SK-N-MC (cell line): ENCODE measurements at regions not wholly inside any gene's neighbourhood (a gene's known extent, or its start where the extent isn't known, plus 50 kb on each side); places are given as distances from the start of the nearest gene placed in this dataset.
"Not testable (repeated sequence)": the region's sequence is repeated elsewhere in the genome, so short reads cannot be mapped to it uniquely, and the experiment has no call there.

Source experiments
- DNase-seq: peaks from one replicate; pipeline ENCODE4 v3.0.0-alpha.2; 2011; ENCODE audit warnings: low read depth, low spot score
- H3K27ac ChIP-seq: fragments of 200-600 bp; sonication (generic); 2 replicates; pipeline ENCODE4 v1.5.1; 2016; ENCODE audit warnings: mixed run types
- H3K36me3 ChIP-seq: fragments of 200-600 bp; sonication (generic); 2 replicates; pipeline ENCODE4 v1.6.1; 2017; ENCODE audit warnings: antibody characterized with exemption, low read length, mixed read lengths; ENCODE audit not compliant: insufficient read depth
- H3K4me3 ChIP-seq: fragments of 200-600 bp; sonication (generic); 2 replicates; pipeline ENCODE4 v1.5.1; 2016
- H3K9ac ChIP-seq: fragments of 200-600 bp; sonication (generic); 2 replicates; pipeline ENCODE4 v1.8.0; 2017; ENCODE audit warnings: mixed run types, mixed read lengths; ENCODE audit not compliant: insufficient read length
- H3K9me3 ChIP-seq: fragments of 200-600 bp; sonication (generic); 2 replicates; pipeline ENCODE4 v1.6.1; 2017; ENCODE audit warnings: low read depth, mild to moderate bottlenecking, antibody characterized with exemption, low read length, moderate library complexity, mixed read lengths
- EZH2 ChIP-seq: fragments of 200-600 bp; sonication (generic); IDR thresholded peaks from one replicate; pipeline ENCODE4 v1.6.1; 2017; ENCODE audit warnings: antibody characterized with exemption
- FOXP2 ChIP-seq: optimal IDR thresholded peaks from 2 replicates; pipeline ENCODE3; 2011; ENCODE audit warnings: mild to moderate bottlenecking, moderate library complexity; ENCODE audit not compliant: insufficient read depth; ENCODE audit errors: extremely low read length, control extremely low read depth
- POLR2AphosphoS5 ChIP-seq: IDR thresholded peaks from 2 replicates; pipeline ENCODE4 v1.6.1; 2012; ENCODE audit warnings: mild to moderate bottlenecking, low read depth, low read length, borderline replicate concordance

DNA sequence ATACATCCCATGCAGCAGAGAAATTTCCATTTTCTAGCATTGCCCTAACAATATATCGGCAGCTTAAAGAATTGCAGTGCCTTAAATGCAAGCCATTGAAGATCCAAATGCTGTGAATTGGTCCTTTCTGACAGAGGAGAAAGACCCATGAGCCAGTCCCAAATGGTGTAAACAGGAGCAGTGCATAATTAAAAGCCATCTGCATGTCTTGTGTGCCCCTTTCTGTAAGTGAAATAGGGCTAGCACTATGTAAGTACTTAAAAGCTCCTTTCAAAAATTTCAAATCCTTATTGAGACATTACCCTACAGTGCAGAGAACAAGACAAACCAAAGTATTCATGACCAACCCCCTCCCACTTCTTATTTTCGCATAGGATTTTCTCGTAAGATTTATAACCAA, 108.7 kb upstream of the LCORL start:
- TF ChIP-seq POLR2AphosphoS5 (no peak), EZH2 (no peak), FOXP2 (no peak)
- Histone ChIP-seq H3K4me3 (no peak overlapping the region), H3K36me3 (no peaks in the 10 kb centered on the region), H3K27ac (no peak overlapping the region), H3K9me3 (no peaks in the 10 kb centered on the region), H3K9ac (no peak overlapping the region)
- DNase-seq = no peak

DNA sequence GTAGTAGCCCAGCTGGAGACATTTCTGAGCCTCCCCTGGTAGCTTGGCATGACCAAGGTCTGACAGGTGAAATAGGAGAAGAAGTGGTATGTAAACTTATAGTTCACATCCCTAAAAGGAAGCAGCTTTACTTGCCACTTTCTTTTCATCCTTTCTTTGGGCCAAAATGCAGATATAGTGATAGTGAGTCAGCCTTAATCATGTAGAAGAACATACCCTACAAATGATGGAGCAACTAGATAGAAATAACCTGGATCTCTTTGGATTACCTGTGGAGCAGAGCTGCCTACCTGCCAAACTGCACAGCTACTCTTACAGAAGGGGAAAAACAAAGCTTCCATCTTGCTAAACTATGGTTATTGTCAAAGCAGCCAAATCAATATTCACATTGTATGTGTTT, 106.7 kb upstream of the LCORL start:
- H3K4me3 ChIP-seq = no peak overlapping the region
- no peaks in the 10 kb centered on the region for H3K9me3 ChIP-seq
- TF ChIP-seq EZH2 = no peak
- no peak for TF ChIP-seq POLR2AphosphoS5
- no peak for TF ChIP-seq FOXP2
- H3K9ac ChIP-seq = no peak overlapping the region
- DNase-seq = no peak
- no peak overlapping the region for H3K27ac ChIP-seq
- H3K36me3 ChIP-seq = no peaks in the 10 kb centered on the region

DNA sequence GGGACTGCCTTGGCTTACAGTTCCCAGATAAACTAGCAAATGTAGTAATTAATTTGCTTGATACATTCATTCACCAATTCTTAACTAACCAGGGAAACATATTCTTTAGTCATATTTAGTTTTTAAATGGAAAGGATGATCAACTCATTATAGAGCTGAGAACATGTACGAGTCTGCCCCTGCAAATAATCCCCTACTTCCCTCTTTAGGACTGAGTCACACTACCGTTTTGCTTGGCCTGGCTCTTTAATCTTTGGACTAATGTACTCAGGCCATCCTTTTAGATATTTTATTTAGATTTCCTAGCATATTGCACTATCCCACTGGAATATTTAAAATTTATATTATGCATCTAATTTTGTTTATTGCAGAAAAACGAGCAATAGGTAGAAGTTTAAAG, 105.5 kb upstream of the LCORL start:
- Histone ChIP-seq H3K9me3 (no peaks in the 10 kb centered on the region), H3K36me3 (no peaks in the 10 kb centered on the region), H3K9ac (no peak overlapping the region), H3K27ac (no peak overlapping the region), H3K4me3 (no peak overlapping the region)
- no peak for TF ChIP-seq FOXP2
- no peak for TF ChIP-seq EZH2
- no peak for TF ChIP-seq POLR2AphosphoS5
- DNase-seq = no peak

DNA sequence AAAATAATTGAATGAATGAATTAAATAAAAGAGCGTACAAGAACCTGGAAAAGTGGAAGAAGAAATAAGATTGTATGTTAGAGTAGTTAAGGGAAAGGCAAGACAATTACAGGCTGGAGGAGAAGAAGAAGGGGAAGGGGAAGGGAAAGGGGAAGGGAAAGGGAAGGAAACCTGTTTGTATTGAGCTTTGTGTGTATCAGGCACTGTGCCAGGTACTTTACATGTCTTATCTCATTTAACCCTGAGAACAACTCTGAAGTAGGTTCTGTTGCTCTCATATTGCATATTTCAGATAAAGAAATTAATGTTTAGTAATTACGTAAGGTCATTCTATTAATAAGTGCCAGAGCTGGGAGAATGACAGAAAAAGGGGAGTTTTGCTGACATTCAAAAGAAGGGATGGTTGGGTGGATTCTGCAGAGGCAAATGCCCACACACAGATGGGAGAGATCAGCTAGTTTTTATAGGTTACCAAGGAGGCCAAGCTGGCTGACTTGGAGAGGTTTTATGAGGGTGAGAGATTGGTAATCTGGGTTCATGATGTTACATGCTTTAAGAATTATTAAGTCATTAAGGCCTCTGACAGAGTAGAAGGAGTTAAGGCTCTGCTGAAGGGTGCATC, 92.3 kb upstream of the LCORL start:
- Histone ChIP-seq H3K27ac (no peak overlapping the region), H3K9ac (no peak overlapping the region), H3K9me3 (no peaks in the 10 kb centered on the region), H3K4me3 (no peak overlapping the region), H3K36me3 (no peaks in the 10 kb centered on the region)
- TF ChIP-seq POLR2AphosphoS5 (no peak), FOXP2 (no peak), EZH2 (no peak)
- no peak for DNase-seq

DNA sequence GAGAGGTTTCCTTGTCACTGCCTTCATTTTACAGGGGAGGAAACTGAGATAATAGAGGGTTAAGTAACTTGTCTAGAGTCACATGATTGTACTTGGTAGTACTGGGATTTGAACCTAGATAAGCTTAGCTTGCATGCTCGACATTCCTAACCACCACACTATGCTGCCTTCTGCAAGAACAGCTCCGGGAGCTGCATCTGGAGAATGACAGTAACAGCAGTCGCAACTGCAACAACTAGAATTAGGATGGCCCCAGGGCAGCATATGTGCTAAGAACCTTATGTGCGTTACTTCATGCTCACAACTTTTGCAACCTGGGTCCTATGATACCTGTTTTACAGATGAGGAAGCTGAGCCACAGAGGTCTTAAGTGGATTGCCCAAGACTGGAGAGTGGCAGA, 89.5 kb upstream of the LCORL start:
- Histone ChIP-seq H3K4me3 (no peak overlapping the region), H3K27ac (no peak overlapping the region), H3K9me3 (no peaks in the 10 kb centered on the region), H3K36me3 (no peaks in the 10 kb centered on the region), H3K9ac (no peak overlapping the region)
- no peak for TF ChIP-seq EZH2
- TF ChIP-seq FOXP2 = no peak
- TF ChIP-seq POLR2AphosphoS5 = no peak
- DNase-seq = no peak

DNA sequence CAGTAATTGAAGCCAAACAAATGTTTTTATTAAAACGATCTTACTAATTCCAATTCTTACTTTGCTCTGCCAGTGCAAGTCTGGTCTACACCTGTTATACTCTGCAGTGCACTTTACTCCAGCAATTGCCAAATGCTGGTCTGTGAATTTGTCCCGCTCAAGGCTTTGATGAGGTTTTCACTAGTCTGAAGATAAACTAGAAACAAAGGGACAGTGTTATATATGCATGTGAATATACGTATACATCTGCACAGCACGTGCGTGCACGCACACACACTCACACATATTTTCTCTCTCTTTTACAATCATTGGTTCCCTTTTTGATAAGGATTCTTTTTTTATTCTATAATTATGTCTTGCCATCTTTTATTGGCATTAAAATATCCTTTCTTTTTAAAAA, 88.5 kb upstream of the LCORL start:
- Histone ChIP-seq H3K4me3 (peak overlapping the region; percentile 49), H3K9ac (no peak overlapping the region), H3K36me3 (no peaks in the 10 kb centered on the region), H3K9me3 (no peaks in the 10 kb centered on the region), H3K27ac (no peak overlapping the region)
- DNase-seq = no peak
- TF ChIP-seq FOXP2 = no peak
- no peak for TF ChIP-seq POLR2AphosphoS5

DNA sequence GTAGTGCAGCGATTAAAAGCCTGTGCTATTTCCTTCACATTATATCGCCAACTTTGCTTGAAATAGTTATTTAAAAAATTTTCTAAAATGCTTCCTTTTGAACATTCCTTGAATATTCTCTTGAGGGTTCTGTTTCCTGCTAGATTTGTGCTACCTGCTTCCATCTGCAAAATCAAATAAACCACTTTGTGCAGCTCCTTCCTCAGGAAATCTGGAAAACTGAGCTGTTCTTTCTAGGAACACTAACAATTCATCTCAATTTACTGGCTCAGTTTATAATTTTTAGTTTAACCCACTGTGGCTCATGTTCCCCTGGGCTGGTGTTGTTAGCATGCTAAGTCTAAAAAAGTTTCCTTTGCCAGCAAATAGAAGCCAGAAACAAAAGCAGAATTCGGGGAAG, 88.1 kb upstream of the LCORL start:
- Histone ChIP-seq H3K9ac (no peak overlapping the region), H3K4me3 (peak overlapping the region; percentile 49), H3K36me3 (no peaks in the 10 kb centered on the region), H3K27ac (no peak overlapping the region), H3K9me3 (no peaks in the 10 kb centered on the region)
- DNase-seq = no peak
- TF ChIP-seq FOXP2 = no peak
- no peak for TF ChIP-seq EZH2
- no peak for TF ChIP-seq POLR2AphosphoS5

DNA sequence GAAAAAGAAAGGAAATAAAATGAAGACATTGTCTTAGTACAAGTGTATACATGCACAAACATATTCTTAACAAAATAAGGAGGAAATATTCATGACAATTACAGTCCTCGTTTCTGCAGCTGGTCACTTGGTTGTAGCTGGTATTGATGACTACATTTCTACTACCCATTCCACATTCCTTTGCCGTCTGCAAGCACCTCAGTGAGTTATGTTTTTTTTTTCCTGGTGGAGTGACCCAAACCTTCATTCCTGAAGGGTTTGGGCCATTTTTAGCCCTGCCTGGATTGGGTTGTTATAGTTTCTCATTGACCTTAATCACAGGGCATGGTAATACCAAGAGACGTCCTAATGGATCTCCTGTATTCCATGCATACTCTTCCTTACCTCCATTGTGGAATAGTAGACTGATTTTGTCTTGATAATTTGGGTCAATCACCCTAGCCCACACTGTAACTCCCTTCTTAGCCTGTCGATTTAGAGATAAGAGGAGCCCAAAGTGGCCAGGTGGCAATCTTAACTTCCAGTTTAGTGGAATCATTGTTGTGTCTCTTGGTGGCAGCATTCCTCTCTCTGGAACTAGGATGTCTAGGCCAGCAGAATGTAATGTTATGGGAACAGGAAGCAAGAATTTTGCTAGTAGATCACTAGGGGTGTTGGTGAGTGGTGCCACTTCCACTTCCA, 86.4 kb upstream of the LCORL start:
- H3K9me3 ChIP-seq, DNase-seq, H3K27ac ChIP-seq, H3K36me3 ChIP-seq, H3K9ac ChIP-seq, H3K4me3 ChIP-seq: not testable (repeated sequence)

DNA sequence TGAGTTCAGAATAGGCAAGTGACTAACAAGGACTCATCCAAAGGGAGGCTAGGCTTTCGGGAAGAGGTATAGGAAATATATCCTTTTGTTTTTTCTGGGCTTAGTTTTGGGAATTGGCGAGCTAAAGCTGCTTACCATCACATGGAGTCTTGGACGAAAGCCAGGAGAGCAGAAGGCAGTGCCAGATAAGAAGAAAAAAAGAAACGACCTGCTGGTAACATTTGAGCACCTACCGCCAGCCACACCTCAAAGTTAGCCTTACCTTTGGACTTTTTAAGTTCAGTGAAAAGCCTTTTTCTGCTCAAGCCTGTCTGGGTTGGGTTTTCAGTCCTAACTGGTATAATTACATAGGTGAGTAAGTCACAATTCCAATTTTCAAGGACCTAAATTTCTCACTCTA, 85.1 kb upstream of the LCORL start:
- Histone ChIP-seq H3K9ac (no peak overlapping the region), H3K27ac (no peak overlapping the region), H3K36me3 (no peaks in the 10 kb centered on the region), H3K4me3 (no peak overlapping the region), H3K9me3 (no peaks in the 10 kb centered on the region)
- no peak for TF ChIP-seq POLR2AphosphoS5
- TF ChIP-seq EZH2 = no peak
- TF ChIP-seq FOXP2 = no peak
- no peak for DNase-seq
